Amniotic stem cell (primary cell): ENCODE measurements at regions not wholly inside any gene's neighbourhood (a gene's known extent, or its start where the extent isn't known, plus 50 kb on each side); places are given as distances from the start of the nearest gene placed in this dataset.
"Not testable (repeated sequence)": the region's sequence is repeated elsewhere in the genome, so short reads cannot be mapped to it uniquely, and the experiment has no call there.

Experiments used
- DNase-seq: peaks from one replicate; lab custom pipeline; 2025; lab: John Stamatoyannopoulos, UW

DNA sequence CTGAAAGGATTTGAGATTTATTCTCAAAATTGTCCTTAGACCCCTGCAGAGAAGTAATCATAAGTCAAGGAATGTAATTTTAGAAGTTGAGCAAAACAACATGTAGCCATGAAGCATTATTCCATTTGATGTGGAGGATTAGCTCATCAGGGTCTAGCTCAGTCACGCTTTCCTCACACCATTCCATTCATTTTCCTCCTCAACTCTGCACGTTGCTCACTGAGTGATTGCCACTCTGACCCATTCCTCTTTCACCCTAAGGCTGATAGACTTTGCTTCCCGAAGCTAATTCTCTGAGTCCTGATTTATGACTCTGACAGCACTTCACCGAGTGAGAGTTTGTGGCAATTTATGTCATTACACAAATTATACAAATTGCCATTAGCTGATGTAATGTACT, 820.6 kb upstream of the PIK3C3 start:
- DNase-seq: no peak

DNA sequence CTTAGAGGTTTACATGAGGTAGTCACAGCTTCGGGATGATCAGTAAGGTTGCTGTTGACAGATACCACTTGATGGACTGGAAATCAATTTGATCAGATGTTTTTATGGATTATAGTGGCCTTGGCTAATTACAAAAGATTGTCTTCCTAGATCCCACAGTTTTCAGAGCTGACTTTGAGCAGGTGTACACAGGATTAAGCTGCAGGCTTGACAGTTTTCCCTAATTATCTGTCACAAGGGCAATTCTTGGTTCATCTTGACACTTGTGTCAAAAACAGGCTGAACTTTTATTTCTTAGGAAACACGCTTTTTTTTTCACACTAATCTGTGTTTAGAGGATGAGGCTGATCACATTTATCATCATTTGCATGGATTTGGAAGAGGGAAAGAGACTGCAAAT, 824.0 kb upstream of the PIK3C3 start:
- no peak for DNase-seq

DNA sequence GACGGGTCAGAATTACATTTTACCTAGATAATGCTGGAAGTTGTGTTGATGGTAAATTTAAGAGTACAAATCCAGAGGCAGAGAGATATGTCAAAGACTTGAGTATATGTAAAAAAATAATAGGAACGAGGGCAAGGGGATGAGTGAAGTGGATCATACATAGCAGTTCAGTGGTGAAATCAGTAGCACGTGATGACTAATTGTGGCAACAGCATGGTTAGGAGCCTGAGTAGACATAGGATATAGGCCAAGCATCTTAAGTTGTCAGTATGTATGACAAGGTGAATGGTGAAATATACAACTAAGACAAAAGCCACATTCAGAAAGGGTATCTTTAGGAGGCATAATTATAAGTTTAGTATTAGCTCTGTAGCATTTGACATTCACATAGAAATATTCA, 826.5 kb upstream of the PIK3C3 start:
- no peak for DNase-seq

DNA sequence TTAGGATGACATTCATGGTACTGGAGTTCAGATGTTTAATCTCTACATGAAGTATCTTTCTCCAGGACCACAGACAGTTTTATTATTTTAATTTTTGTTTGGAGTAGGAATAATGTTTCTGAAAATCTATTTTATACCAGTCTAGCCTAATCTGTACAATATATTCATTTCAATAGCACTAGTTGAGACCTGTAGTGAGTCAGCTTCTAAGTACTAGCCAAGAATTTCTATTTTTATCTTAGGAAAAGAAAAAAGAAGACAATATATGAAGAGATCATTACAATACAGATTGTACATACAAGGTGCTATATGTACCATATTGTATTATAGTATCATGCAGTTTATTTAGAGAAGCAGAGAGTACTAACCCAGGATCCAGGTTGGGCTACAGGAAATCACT, 826.9 kb upstream of the PIK3C3 start:
- DNase-seq: no peak

DNA sequence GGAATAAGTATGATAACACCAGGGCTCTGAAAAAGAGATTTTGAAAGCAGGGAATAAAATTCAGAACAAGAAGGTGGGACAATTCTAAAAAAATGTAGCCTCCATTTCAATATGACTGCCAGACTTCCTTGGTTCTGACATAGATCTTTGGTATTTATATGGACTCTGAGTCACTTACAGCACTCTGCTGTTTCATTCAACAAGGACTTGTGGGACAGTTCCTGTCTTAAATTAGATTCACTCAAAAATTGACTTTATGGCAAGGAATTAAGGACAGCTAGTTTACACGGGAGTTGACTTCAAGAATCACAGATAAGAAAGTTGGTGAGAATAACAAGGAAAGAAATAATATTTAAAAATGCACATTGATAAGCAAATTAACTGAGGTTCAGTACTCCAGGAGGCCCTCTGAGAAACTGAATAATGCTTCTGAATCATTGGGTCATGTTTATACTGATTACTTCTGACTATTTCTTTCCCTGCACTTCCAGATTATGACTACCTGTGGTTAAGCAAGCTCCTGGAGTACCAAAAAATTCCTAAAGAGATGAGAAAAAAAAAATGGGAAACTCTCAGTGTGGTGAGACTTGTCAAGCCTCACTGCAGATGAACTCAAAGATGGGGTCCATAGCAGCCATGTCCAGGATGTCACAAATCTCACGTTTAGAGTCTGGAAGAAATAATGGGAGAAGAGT, 828.3 kb upstream of the PIK3C3 start:
- peak; percentile 13 for DNase-seq

DNA sequence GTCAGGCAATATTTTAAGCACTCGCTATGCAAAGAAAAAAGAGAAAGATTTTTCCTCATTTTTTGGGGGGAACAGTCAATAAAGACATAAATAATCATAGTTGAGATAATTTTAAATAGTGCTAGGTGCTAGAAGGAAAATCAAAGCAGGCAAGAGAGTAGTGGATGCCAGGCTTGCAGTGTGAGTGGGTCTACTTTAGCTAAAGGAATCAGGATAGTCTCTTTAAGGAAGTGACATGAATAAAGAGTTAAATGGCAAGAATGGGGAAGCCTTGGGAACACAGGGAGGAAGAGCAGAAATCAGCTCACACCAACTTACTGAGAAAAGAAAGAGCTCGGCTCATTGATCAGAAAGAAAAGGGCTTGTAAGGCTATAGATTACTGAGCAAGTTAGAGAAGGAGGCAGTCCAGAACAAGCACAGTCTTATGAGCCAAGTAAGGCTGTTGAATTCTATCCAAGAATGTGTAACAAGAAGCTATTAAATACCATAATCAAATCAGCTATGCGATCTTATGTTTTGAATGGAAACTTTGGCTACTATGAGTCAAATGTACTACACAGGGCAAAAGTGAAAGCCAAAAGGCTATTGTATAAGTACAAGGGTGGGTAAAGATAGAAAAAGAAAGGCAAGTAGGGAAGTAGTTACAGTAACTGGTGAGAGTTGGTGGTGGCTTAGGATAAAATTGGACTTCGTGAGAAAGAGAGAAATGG, 833.8 kb upstream of the PIK3C3 start:
- peak; percentile 54 for DNase-seq

DNA sequence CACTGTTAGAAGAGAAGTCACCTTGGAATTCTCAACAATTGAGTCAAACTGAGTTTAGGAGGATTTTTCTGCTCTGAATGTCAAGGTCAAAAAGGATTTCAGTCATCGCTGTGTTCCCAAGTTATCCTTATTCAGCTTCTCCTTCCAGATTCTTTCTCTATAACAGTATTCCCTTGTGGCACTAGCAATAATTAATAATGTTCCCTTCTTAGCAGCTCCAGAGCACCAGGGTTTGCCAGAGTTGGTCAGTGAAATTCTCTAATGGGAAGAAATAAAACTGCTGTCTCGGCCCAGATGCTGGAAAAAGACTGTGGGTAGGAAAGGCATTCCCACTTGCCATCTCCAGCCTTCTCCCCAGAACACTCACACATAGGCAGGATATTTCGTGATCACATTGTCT, 836.0 kb upstream of the PIK3C3 start:
- DNase-seq: no peak

DNA sequence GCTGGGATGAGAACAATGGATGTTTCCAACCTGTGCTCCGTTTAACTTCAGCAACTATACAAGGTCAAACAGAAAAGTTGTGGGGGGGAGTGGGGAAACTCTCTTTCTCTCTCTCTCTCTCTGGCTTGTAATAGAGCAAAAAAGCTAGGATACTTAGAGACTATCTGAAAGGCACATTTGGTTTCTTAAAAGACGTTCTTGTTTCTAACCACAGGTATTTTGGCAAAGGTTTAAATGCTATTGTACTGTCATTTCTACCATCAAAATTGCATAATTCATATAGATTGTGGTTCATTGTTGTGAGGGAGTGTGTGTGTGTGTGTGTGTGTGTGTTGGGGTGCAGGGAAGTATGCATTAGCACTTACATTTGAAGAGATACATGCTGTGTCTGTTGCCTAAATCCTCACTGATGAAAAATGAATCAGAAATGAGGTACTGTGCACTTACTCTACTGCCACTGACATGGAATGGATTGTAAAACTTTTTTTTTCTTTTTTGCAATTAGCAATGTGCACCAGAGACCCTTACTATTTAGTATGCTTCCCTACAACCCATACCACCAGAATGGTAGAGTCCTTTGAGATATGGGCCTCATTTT, 841.0 kb upstream of the PIK3C3 start:
- DNase-seq: no peak

DNA sequence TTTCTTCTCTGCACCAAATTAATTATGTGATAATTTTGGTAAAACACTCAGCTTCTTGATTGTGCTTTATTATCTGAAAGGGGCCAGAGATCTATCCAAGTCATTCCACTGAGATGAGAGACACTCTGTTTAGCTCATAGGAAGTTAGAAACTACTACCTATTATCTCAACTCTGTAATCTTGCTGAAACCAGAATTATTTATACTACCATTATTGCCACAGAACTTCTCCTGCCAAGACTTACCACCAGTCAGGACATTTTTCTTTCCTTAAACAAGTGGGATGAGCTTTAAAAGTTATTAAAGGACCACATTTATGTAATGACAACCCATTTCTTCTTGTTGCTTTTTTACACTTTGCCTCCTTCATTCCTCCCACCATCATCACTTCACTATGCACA, 855.6 kb upstream of the PIK3C3 start:
- DNase-seq: no peak

DNA sequence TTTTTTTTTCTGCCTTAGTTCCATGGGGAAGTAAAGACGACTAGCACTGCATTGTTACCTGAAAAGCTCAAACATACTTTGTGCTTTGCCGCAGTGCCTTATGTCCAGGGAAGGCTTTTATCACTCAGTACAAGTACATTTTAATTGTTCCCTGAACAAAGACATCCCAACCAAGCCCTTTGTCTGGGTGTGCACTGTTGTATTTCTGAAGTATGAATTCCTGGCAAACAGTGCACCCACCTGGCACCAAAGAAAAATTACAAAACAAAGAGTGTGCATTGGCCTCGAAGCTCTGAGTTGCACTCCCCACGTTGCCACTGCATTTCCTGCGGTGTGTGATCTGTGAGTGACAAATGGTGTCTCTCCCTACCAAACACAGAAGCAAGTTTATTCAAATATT, 858.5 kb upstream of the PIK3C3 start:
- DNase-seq: no peak

DNA sequence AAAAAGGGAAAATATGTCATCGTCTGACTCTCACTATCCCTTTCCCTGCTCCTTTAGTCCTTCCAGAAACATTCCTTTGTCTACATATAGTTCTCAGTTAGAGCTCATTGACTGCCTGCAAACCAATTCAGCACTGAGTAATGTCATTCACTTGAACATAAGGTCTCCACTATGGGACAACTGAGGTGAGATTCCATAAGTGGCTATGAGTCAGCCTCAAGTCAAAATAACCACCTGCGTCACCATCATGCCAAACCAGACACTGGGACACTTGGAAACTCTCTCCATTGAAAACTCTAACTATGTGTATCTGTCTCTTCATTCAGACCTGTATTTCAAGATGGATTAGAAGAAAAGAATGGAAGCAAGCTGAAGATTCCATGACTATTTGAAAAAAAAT, 878.0 kb upstream of the PIK3C3 start:
- no peak for DNase-seq

DNA sequence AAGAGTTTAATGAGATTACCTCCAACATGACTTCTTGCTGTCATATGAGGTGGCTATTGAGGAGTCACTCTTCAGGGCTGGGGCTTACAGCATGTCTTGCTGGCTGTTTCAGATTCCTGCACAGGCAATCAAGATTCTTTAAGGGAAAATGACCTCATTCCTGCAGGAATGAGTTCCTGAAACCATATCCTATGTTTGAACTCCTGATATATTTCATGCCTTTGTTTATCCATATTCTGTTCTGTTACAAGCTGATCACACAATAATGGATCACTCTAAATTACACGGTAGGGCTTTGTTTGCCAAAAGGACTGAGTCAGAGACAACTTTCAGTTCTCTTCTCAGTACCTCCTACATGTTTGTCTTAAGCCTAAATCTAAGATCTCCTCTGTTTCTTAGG, 879.8 kb upstream of the PIK3C3 start:
- DNase-seq: peak; percentile 10

DNA sequence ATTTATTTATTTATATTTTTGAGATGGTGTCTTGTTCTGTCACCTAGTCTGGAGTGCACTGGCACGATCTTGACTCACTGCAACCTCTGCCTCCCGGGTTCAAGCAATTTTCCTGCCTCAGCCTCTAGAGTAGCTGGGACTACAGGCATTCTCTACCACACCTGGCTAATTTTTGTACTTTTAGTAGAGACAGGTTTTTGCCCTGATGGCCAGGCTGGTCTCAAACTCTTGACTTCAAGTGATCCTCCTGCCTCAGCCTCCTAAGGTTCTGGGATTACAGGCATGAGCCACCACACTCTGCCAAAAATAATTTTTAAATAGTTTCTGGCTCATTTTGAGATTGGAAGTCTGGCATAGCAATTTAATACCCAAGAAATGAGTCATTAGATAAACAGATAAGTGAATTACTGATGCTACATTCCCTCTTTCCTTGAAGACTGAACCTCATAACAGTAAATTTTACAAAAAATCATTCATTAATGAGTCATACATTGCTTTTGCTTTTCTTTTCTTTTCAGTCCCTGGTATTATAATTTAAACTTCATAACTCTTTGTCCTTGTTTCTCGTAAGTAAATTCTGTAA, 881.6 kb upstream of the PIK3C3 start:
- DNase-seq: peak; percentile 16

DNA sequence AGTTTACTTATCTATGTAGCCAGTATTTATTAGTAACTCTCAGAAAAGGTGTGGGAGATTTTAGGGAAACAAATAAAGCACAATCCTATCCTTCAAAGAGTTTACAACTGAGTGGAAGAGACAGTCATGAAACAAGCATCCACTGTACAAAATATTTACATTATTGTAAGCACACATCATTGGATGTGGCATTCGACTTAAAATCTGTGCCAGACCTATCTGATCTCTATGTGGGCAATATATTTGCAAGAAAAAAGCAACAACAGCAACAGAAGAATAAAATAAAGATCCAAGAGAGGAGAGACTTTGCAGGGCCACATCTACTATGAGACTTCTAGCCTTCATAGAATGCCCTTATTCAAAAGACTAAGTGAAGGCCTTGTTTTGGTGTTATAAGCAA, 882.1 kb upstream of the PIK3C3 start:
- no peak for DNase-seq

DNA sequence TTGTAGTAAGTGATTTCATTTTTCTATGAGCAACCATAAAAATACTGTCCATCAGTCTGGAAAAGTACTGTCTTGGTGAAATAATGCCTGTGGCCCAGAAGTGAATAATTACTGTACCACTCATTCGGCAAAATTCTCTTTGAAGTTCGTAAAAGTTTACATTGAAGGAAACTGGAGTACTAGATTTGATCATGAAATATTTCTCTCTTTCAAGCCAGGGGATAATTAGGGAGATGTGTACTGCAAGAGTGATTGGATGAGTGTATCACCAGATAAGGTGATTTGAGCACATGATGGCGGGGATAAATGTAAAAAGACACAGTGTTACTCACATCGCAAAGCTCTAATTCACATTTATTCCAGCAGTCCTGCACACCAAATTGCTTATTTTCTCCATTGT, 883.2 kb upstream of the PIK3C3 start:
- DNase-seq: no peak

DNA sequence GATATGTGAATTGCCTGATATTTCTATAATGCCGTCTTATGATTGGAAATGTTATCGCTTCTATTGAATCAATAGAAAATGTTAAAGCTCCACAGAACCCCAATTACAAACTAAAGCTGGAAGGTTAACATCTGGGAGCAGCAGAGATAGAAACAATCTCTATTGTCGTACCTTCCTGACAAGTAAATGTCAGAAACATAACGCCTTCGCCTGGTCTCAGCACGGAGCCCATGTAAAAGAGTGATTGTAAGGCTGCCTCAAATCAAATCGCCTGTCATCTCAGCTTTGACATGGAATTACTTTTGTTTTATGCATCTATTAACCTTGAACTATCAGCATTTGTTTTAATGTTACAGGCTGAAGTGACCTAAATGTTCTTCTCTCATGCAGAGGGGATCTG, 885.9 kb upstream of the PIK3C3 start:
- no peak for DNase-seq

DNA sequence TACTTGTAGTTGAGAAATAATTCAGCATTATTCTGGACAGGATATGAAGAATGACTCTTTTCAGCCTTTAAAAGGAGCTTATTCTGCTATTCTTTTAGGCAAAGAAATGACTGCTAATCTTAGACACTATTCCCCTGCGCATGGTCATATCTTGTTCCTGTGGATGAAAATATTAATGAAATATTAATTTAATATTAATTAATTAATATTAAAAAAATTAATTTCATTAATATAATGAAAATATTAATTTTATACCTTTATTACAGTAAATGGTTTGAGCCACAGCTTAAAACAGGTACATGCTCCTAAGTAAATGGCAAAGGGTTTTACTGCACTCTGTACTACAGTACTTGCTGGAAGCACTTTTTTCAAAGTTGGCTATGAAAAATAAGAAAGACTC, 890.1 kb upstream of the PIK3C3 start:
- DNase-seq: no peak

DNA sequence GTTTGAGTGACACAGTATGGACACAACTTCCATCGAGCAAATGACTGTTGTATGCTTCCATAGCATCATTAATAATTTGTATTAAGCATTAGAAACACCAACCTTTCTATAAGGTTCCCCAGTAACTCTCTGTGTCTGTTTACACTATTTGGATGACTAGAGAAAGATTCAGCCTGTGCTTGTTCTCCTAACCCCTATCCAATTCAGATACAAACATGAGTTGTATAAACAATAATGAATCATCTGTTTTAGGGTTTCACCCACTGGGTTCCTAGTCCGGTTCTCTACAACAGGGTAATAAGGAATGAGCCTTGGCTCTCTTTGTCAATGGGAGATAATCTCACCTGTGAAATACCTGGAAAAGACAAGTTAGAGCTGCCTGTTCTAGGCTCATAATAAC, 894.1 kb upstream of the PIK3C3 start:
- DNase-seq: no peak

DNA sequence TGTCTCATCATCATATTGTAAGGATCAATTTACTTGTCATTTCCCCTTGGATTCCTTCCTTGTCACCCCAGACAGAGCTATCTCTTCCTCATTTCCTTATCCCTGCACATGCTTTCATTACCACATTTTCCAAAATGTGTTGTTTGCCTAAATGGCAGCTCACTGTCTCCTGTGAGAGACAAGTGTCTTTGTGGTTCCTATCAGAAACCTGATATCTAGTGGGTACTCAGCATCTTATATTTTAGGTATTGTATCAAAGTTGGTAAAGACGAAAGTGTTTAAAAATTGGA, 896.0 kb upstream of the PIK3C3 start:
- DNase-seq: no peak

DNA sequence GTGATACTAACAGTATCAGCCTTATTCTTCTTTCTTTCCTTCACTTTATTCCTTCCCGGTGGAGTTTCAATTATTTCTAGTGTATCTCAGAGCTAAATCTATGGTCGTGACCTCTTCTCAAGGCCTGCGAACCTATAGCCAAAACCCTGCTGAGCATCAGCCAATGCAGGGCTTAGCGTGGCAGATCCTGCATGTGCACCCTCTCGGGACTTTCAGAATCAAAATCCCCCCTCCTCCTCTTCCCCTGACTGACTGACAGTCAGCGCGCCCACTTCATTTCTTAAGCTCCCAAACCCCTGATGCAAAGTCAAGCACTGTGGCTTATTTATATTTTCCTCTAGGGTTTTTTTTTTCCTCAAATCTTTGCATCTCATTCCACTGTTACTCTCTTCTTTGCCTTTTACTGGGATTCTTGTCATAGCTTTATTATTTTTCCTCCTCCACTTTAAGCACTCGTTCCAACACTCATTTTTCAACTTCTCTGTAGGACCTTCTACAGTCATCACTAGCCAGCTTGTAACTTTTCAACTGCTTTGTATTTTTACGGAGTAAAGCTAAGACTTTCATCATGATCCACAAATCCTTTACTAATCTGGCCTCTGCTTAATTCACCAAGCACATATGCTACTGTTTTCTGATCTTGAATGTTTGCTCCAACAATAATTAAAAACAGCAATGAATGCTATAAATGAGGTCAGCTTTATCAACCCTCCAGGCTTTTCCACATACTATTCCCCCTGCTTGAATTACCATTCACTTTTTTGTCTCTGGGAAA, 896.5 kb upstream of the PIK3C3 start:
- no peak for DNase-seq

DNA sequence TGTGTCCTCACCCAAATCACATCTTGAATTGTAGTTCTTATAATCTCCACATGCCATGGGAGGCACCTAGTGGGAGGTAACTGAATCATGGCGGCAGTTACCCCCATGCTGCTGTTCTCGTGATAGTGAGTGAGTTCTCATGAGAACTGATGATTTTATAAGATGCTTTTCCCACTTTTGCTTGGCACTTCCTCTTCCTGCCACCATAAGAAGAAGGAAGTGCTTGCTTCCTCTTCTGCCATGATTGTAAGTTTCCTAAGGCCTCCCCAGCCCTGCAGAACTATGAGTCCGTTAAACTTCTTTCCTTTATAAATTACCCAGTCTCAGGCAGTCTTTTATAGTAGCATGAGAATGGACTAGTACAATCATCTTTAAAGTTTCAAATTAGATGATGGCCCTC, 902.4 kb upstream of the PIK3C3 start:
- DNase-seq: no peak

DNA sequence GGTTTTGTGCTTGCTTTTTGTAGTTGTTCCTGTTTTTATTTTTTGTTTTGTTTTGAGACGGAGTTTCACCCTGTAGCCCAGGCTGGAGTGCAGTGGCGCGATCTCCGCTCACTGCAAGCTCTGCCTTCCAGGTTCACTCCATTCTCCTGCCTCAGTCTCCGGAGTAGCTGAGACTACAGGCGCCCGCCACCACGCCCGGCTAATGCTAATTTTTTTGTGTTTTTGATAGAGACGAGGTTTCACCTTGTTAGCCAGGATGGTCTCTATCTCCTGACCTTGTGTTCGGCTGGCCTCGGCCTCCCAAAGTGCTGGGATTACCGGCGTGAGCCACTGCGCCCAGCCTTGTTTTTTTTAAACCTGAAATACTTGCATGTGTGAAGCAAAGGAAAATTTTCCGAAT, 908.8 kb upstream of the PIK3C3 start:
- not testable (repeated sequence) for DNase-seq

DNA sequence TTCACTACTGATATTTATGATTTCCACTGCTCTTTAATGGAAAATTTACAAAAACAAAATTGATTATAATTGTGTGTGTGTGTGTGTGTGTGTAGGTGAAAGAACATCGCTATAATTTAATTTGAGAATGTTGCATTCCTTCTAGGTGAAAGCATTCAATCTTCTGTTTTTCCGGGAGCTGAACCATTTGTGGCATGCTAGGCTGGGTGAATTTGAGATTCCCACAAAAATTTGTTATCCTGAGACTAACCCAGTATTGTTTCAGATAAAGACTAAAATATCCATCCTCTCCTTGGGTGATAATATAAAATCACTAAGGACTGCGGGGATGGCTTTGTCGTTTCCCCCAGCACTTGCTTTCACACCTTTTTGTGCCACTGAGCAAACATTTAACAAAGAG, 911.2 kb upstream of the PIK3C3 start:
- DNase-seq: no peak
